ENCODE measurements at regions not wholly inside any gene's neighbourhood (a gene's known extent, or its start where the extent isn't known, plus 50 kb on each side); places are given as distances from the start of the nearest gene placed in this dataset.

- DNase-seq (ENCODE audit: low read depth in 2 of 2) = no peak
Measured at GRCh38 chr10:9625304-9625703, 1392.4 kb upstream of the CELF2 start.

GRCh38 chr10:9634466-9634865 is 1383.2 kb upstream of the CELF2 start:
- no peak for DNase-seq (ENCODE audit: low read depth in 2 of 2)

GRCh38 chr10:9635691-9636090 is 1382.0 kb upstream of the CELF2 start:
- DNase-seq (ENCODE audit: low read depth in 2 of 2) = no peak

GRCh38 chr10:9636216-9636615 is 1381.5 kb upstream of the CELF2 start:
- no peak for DNase-seq (ENCODE audit: low read depth in 2 of 2)

- DNase-seq (ENCODE audit: low read depth in 2 of 2) = no peak
Measured at GRCh38 chr10:9643782-9644181, 1373.9 kb upstream of the CELF2 start.

GRCh38 chr10:9645404-9645803 is 1372.3 kb upstream of the CELF2 start:
- DNase-seq (ENCODE audit: low read depth in 2 of 2) = no peak

GRCh38 chr10:9645928-9646600 is 1371.6 kb upstream of the CELF2 start:
- DNase-seq (ENCODE audit: low read depth in 2 of 2) = no peak

- no peak for DNase-seq (ENCODE audit: low read depth in 2 of 2)
Measured at GRCh38 chr10:9654261-9654660, 1363.4 kb upstream of the CELF2 start.

- no peak for DNase-seq (ENCODE audit: low read depth in 2 of 2)
Measured at GRCh38 chr10:9656386-9656785, 1361.3 kb upstream of the CELF2 start.

- no peak for DNase-seq (ENCODE audit: low read depth in 2 of 2)
Measured at GRCh38 chr10:9656996-9657395, 1360.7 kb upstream of the CELF2 start.

- DNase-seq (ENCODE audit: low read depth in 2 of 2) = no peak
Measured at GRCh38 chr10:9657530-9657929, 1360.1 kb upstream of the CELF2 start.

- DNase-seq (ENCODE audit: low read depth in 2 of 2) = no peak
Measured at GRCh38 chr10:9668411-9668810, 1349.3 kb upstream of the CELF2 start.

- no peak for DNase-seq (ENCODE audit: low read depth in 2 of 2)
Measured at GRCh38 chr10:9670911-9671310, 1346.8 kb upstream of the CELF2 start.

GRCh38 chr10:9681655-9682054 is 1336.0 kb upstream of the CELF2 start:
- DNase-seq (ENCODE audit: low read depth in 2 of 2) = no peak

GRCh38 chr10:9682802-9683201 is 1334.9 kb upstream of the CELF2 start:
- DNase-seq (ENCODE audit: low read depth in 2 of 2) = no peak

- no peak for DNase-seq (ENCODE audit: low read depth in 2 of 2)
Measured at GRCh38 chr10:9684186-9684585, 1333.5 kb upstream of the CELF2 start.

GRCh38 chr10:9685596-9685995 is 1332.1 kb upstream of the CELF2 start:
- no peak for DNase-seq (ENCODE audit: low read depth in 2 of 2)

GRCh38 chr10:9688711-9689110 is 1329.0 kb upstream of the CELF2 start:
- DNase-seq (ENCODE audit: low read depth in 2 of 2) = no peak

GRCh38 chr10:9707216-9707615 is 1310.5 kb upstream of the CELF2 start:
- no peak for DNase-seq (ENCODE audit: low read depth in 2 of 2)

- no peak for DNase-seq (ENCODE audit: low read depth in 2 of 2)
Measured at GRCh38 chr10:9709849-9710248, 1307.8 kb upstream of the CELF2 start.

- no peak for DNase-seq (ENCODE audit: low read depth in 2 of 2)
Measured at GRCh38 chr10:9712393-9712792, 1305.3 kb upstream of the CELF2 start.

GRCh38 chr10:9719246-9719645 is 1298.4 kb upstream of the CELF2 start:
- no peak for DNase-seq (ENCODE audit: low read depth in 2 of 2)

GRCh38 chr10:9733766-9734165 is 1283.9 kb upstream of the CELF2 start:
- no peak for DNase-seq (ENCODE audit: low read depth in 2 of 2)

- DNase-seq (ENCODE audit: low read depth in 2 of 2) = no peak
Measured at GRCh38 chr10:9734218-9734617, 1283.5 kb upstream of the CELF2 start.
